GM23338 (cell line): ENCODE measurements at regions not wholly inside any gene's neighbourhood (a gene's known extent, or its start where the extent isn't known, plus 50 kb on each side); places are given as distances from the start of the nearest gene placed in this dataset.

Experiments used
- ATAC-seq: fragments of 200-7000 bp; cut with Tn5 transposase; 3 replicates; pipeline ENCODE4 v1.9.1; 2020
- DNase-seq: peaks from one replicate; pipeline ENCODE4 v3.0.0-alpha.2; 2015; ENCODE audit warnings: low spot score
- H2AFZ ChIP-seq: fragments of 200-600 bp; sonication (generic); 2 replicates; pipeline ENCODE4 v1.8.0; 2016; ENCODE audit warnings: antibody characterized with exemption, mild to moderate bottlenecking, moderate library complexity
- H3F3A ChIP-seq: fragments of 200-600 bp; sonication (generic); replicated peaks from 2 replicates; pipeline ENCODE4 v1.8.0; 2017; ENCODE audit warnings: antibody characterized with exemption, mixed run types, low read depth
- H3K27ac ChIP-seq: fragments of 200-600 bp; sonication (generic); 2 replicates; pipeline ENCODE4 v1.6.1; 2016; ENCODE audit warnings: low read depth
- H3K27me3 ChIP-seq: fragments of 200-600 bp; sonication (generic); 2 replicates; pipeline ENCODE4 v1.8.0; 2016; ENCODE audit warnings: mild to moderate bottlenecking, mixed run types, moderate library complexity; ENCODE audit not compliant: insufficient read depth
- H3K36me3 ChIP-seq: fragments of 200-600 bp; sonication (generic); 2 replicates; pipeline ENCODE4 v1.8.0; 2016; ENCODE audit warnings: mild to moderate bottlenecking; ENCODE audit not compliant: insufficient read depth
- H3K4me1 ChIP-seq: fragments of 200-600 bp; sonication (generic); 2 replicates; pipeline ENCODE4 v1.8.0; 2016; ENCODE audit warnings: mild to moderate bottlenecking, moderate library complexity; ENCODE audit not compliant: insufficient read depth
- H3K4me2 ChIP-seq: fragments of 200-600 bp; sonication (generic); 2 replicates; pipeline ENCODE4 v1.7.1; 2017; ENCODE audit warnings: mixed run types
- H3K4me3 ChIP-seq: fragments of 200-600 bp; sonication (generic); 2 replicates; pipeline ENCODE4 v1.6.1; 2016; ENCODE audit warnings: mixed run types
- H3K79me2 ChIP-seq: fragments of 200-600 bp; sonication (generic); replicated peaks from 2 replicates; pipeline ENCODE4 v1.8.0; 2017; ENCODE audit warnings: mild to moderate bottlenecking; ENCODE audit not compliant: insufficient read depth
- H3K9me2 ChIP-seq: fragments of 200-600 bp; sonication (generic); 2 replicates; pipeline ENCODE4 v1.8.0; 2017; ENCODE audit not compliant: insufficient read depth
- H4K20me1 ChIP-seq: fragments of 200-600 bp; sonication (generic); replicated peaks from 2 replicates; pipeline ENCODE4 v1.8.0; 2017; ENCODE audit warnings: mild to moderate bottlenecking; ENCODE audit not compliant: insufficient read depth
- H3K27ac Mint-ChIP-seq: 2 replicates; pipeline ENCODE4 v1.8.0; 2020; ENCODE audit warnings: inconsistent platforms, mild to moderate bottlenecking, moderate library complexity, mixed read lengths
- H3K27me3 Mint-ChIP-seq: 3 replicates; pipeline ENCODE4 v1.8.0; 2022; ENCODE audit warnings: low read depth, mild to moderate bottlenecking, moderate library complexity, mixed read lengths, inconsistent platforms; ENCODE audit not compliant: insufficient read depth, poor library complexity
- H3K36me3 Mint-ChIP-seq: 3 replicates; pipeline ENCODE4 v1.8.0; 2021; ENCODE audit warnings: low read depth, mild to moderate bottlenecking, inconsistent platforms, moderate library complexity, mixed read lengths
- H3K4me1 Mint-ChIP-seq: 3 replicates; pipeline ENCODE4 v1.8.0; 2020; ENCODE audit warnings: mild to moderate bottlenecking, inconsistent platforms, mixed read lengths
- H3K4me3 Mint-ChIP-seq: 3 replicates; pipeline ENCODE4 v1.8.0; 2021; ENCODE audit warnings: moderate library complexity, mild to moderate bottlenecking, inconsistent platforms, mixed read lengths
- H3K9me3 Mint-ChIP-seq: 3 replicates; pipeline ENCODE4 v1.8.0; 2020; ENCODE audit warnings: moderate library complexity, mild to moderate bottlenecking, inconsistent platforms, mixed read lengths
- CREB1 ChIP-seq: fragments of 250-450 bp; sonication (Bioruptor Pico); IDR thresholded peaks from 2 replicates; pipeline ENCODE4 v1.5.0; 2020; ENCODE audit warnings: low read depth, mild to moderate bottlenecking, moderate library complexity
- CTCF ChIP-seq, 2 experiments: fragments of 200-600 bp in 1 of 2; sonication (generic) in 1 of 2; conservative IDR thresholded peaks; 2 replicates each; pipeline versions ENCODE4 v1.5.1 to v1.6.1; 2016 to 2017; ENCODE audit warnings: antibody characterized with exemption in 2 of 2, low read depth in 2 of 2, mild to moderate bottlenecking in 2 of 2, moderate library complexity in 1 of 2
- EZH2phosphoT487 ChIP-seq: fragments of 200-600 bp; sonication (generic); IDR thresholded peaks from one replicate; pipeline ENCODE4 v1.8.1; 2018; ENCODE audit warnings: antibody characterized with exemption; ENCODE audit not compliant: unreplicated experiment
- JUNB ChIP-seq: IDR thresholded peaks from one replicate; pipeline ENCODE4 v1.6.1; 2016; ENCODE audit warnings: antibody characterized with exemption; ENCODE audit not compliant: unreplicated experiment
- NANOG ChIP-seq: IDR thresholded peaks from 2 replicates; pipeline ENCODE4 v1.6.1; 2016; ENCODE audit warnings: antibody characterized with exemption, borderline replicate concordance
- POLR2AphosphoS5 ChIP-seq: IDR thresholded peaks from 2 replicates; pipeline ENCODE4 v1.6.1; 2016; ENCODE audit warnings: antibody characterized with exemption, low read depth
- REST ChIP-seq: IDR thresholded peaks from one replicate; pipeline ENCODE4 v1.6.1; 2018; ENCODE audit warnings: antibody characterized with exemption; ENCODE audit not compliant: unreplicated experiment
- ZNF114 ChIP-seq: fragments of 250-450 bp; sonication (Bioruptor Pico); IDR thresholded peaks from 2 replicates; pipeline ENCODE4 v1.5.0; 2020; ENCODE audit warnings: mild to moderate bottlenecking, moderate library complexity

GRCh38 chr4:33111117-33111516 lies 2390.9 kb downstream of the PCDH7 start:
- DNase-seq (no peak), ATAC-seq (no peak)
- Histone ChIP-seq H3K9me2 (no peaks in the 10 kb centered on the region), H3K27me3 (no peaks in the 10 kb centered on the region), H3K36me3 (no peaks in the 10 kb centered on the region), H3K27ac (no peak overlapping the region), H3K79me2 (no peaks in the 10 kb centered on the region), H4K20me1 (no peaks in the 10 kb centered on the region), H2AFZ (no peak overlapping the region), H3F3A (no peaks in the 10 kb centered on the region), H3K4me3 (no peak overlapping the region), H3K4me1 (no peaks in the 10 kb centered on the region), H3K4me2 (no peak overlapping the region)
- Mint-ChIP-seq H3K36me3 (no peaks in the 10 kb centered on the region), H3K4me1 (no peaks in the 10 kb centered on the region; the same call in 1 of the 3 replicates), H3K4me3 (no peak overlapping the region), H3K27ac (no peak overlapping the region), H3K9me3 (no peaks in the 10 kb centered on the region; the same call in 1 of the 3 replicates), H3K27me3 (no peaks in the 10 kb centered on the region)
- TF ChIP-seq REST = no peak
- TF ChIP-seq NANOG = no peak
- no peak for TF ChIP-seq JUNB
- no peak for TF ChIP-seq EZH2phosphoT487
- TF ChIP-seq CTCF (conservative IDR thresholded peaks at IDR 0.05; ENCODE audit: low read depth in 2 of 2) = no peak
- TF ChIP-seq CREB1 (CRISPR knock-in tag) = no peak
- no peak for TF ChIP-seq POLR2AphosphoS5
- TF ChIP-seq ZNF114 (CRISPR knock-in tag) = no peak

- H3K9me2 ChIP-seq = 0 out of 2 replicates have a peak, but pooled peaks cover 5% of the 10 kb centered on the region
Observed at GRCh38 chr4:33116871-33117270, 2396.7 kb downstream of the PCDH7 start.

More at GRCh38 chr4:33116871-33117270, 2396.7 kb downstream of the PCDH7 start:
- Mint-ChIP-seq H3K27me3 (peaks cover 2% of the 10 kb centered on the region), H3K4me1 (no peaks in the 10 kb centered on the region), H3K27ac (no peak overlapping the region), H3K9me3 (peaks cover 14% of the 10 kb centered on the region), H3K36me3 (peaks cover 9% of the 10 kb centered on the region; the same call in 2 of the 3 replicates), H3K4me3 (no peak overlapping the region)
- ATAC-seq (no peak), DNase-seq (no peak)
- Histone ChIP-seq H3K27me3 (no peaks in the 10 kb centered on the region), H3F3A (no peaks in the 10 kb centered on the region), H3K27ac (no peak overlapping the region), H3K79me2 (no peaks in the 10 kb centered on the region), H2AFZ (no peak overlapping the region), H4K20me1 (no peaks in the 10 kb centered on the region), H3K4me2 (no peak overlapping the region), H3K4me3 (no peak overlapping the region), H3K36me3 (no peaks in the 10 kb centered on the region), H3K4me1 (no peaks in the 10 kb centered on the region)
- no peak for TF ChIP-seq EZH2phosphoT487
